HCT116 (cell line): ENCODE measurements at regions not wholly inside any gene's neighbourhood (a gene's known extent, or its start where the extent isn't known, plus 50 kb on each side); places are given as distances from the start of the nearest gene placed in this dataset.

Experiments
- ELF1 ChIP-seq: IDR thresholded peaks from 2 replicates; pipeline ENCODE4 v1.6.1; 2012; ENCODE audit warnings: low read depth, borderline replicate concordance
- EZH2 ChIP-seq: fragments of 200-600 bp; sonication (generic); IDR thresholded peaks from 2 replicates; pipeline ENCODE4 v1.6.1; 2017; ENCODE audit warnings: antibody characterized with exemption, mixed run types
- POLR2AphosphoS5 ChIP-seq: IDR thresholded peaks from 2 replicates; pipeline ENCODE4 v1.6.1; 2011; ENCODE audit warnings: mild to moderate bottlenecking, low read depth, low read length, moderate library complexity
- RAD21 ChIP-seq: IDR thresholded peaks from 2 replicates; pipeline ENCODE4 v1.6.1; 2012; ENCODE audit warnings: low read depth, mild to moderate bottlenecking
- SP1 ChIP-seq: IDR thresholded peaks from 2 replicates; pipeline ENCODE4 v1.6.1; 2012; ENCODE audit warnings: low read depth
- ZFX ChIP-seq: fragments of 450-650 bp; IDR thresholded peaks from 2 replicates; pipeline ENCODE4 v1.6.1; 2017
- TF ChIP-seq, protein P1 (sequence below): IDR thresholded peaks from 2 replicates; pipeline ENCODE4 v1.6.1; 2012; ENCODE audit warnings: low read depth
- TF ChIP-seq, protein P2 (sequence below), 3 experiments: fragments of 200-600 bp in 1 of 3; sonication (generic) in 1 of 3; IDR thresholded peaks in 2 of 3; conservative IDR thresholded peaks in 1 of 3; 2 replicates each; pipeline ENCODE4 v1.5.1; 2012 to 2017; ENCODE audit warnings: low read depth in 2 of 3, low read length in 2 of 3, antibody characterized with exemption in 1 of 3, borderline replicate concordance in 1 of 3, control low read depth in 1 of 3, mild to moderate bottlenecking in 1 of 3, mixed read lengths in 1 of 3, mixed run types in 1 of 3, moderate library complexity in 1 of 3; ENCODE audit not compliant: insufficient read depth in 1 of 3
- TF ChIP-seq, protein P3 (sequence below): IDR thresholded peaks from 2 replicates; pipeline ENCODE4 v1.6.1; 2012
- TF ChIP-seq, protein P4 (sequence below): IDR thresholded peaks from 2 replicates; pipeline ENCODE4 v1.6.1; 2011; ENCODE audit warnings: mild to moderate bottlenecking, low read length, moderate library complexity; ENCODE audit not compliant: insufficient replicate concordance; ENCODE audit errors: extremely low read depth

DNA sequence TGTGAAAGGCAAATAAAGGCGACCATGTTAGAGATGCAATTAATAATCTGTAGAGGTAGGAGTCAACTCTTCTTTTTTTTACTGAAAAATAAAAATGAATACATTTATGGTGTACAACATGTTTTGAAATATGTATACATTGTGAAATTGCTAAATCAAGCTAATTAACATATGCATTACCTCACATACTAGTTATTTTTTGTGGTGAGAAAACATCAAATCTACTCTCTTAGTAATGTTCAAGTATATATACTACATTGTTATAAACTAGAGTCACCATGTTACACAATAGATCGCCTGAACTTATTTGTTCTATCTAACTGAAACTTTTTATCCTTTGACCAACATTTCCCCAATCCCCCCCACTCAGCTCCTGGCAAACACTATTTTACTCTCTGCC is 143.2 kb downstream of the POU4F1 start:
- TF ChIP-seq, protein P1, sequence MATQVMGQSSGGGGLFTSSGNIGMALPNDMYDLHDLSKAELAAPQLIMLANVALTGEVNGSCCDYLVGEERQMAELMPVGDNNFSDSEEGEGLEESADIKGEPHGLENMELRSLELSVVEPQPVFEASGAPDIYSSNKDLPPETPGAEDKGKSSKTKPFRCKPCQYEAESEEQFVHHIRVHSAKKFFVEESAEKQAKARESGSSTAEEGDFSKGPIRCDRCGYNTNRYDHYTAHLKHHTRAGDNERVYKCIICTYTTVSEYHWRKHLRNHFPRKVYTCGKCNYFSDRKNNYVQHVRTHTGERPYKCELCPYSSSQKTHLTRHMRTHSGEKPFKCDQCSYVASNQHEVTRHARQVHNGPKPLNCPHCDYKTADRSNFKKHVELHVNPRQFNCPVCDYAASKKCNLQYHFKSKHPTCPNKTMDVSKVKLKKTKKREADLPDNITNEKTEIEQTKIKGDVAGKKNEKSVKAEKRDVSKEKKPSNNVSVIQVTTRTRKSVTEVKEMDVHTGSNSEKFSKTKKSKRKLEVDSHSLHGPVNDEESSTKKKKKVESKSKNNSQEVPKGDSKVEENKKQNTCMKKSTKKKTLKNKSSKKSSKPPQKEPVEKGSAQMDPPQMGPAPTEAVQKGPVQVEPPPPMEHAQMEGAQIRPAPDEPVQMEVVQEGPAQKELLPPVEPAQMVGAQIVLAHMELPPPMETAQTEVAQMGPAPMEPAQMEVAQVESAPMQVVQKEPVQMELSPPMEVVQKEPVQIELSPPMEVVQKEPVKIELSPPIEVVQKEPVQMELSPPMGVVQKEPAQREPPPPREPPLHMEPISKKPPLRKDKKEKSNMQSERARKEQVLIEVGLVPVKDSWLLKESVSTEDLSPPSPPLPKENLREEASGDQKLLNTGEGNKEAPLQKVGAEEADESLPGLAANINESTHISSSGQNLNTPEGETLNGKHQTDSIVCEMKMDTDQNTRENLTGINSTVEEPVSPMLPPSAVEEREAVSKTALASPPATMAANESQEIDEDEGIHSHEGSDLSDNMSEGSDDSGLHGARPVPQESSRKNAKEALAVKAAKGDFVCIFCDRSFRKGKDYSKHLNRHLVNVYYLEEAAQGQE = no peak
- TF ChIP-seq ELF1 = no peak
- TF ChIP-seq EZH2 = no peak
- TF ChIP-seq, protein P2, sequence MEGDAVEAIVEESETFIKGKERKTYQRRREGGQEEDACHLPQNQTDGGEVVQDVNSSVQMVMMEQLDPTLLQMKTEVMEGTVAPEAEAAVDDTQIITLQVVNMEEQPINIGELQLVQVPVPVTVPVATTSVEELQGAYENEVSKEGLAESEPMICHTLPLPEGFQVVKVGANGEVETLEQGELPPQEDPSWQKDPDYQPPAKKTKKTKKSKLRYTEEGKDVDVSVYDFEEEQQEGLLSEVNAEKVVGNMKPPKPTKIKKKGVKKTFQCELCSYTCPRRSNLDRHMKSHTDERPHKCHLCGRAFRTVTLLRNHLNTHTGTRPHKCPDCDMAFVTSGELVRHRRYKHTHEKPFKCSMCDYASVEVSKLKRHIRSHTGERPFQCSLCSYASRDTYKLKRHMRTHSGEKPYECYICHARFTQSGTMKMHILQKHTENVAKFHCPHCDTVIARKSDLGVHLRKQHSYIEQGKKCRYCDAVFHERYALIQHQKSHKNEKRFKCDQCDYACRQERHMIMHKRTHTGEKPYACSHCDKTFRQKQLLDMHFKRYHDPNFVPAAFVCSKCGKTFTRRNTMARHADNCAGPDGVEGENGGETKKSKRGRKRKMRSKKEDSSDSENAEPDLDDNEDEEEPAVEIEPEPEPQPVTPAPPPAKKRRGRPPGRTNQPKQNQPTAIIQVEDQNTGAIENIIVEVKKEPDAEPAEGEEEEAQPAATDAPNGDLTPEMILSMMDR (IDR thresholded peaks at IDR 0.05 in 2 of 3, conservative IDR thresholded peaks at IDR 0.05 in 1 of 3; ENCODE audit: borderline replicate concordance in 1 of 3, insufficient read depth in 1 of 3, low read depth in 2 of 3, low read length in 2 of 3) = no peak
- TF ChIP-seq, protein P3, sequence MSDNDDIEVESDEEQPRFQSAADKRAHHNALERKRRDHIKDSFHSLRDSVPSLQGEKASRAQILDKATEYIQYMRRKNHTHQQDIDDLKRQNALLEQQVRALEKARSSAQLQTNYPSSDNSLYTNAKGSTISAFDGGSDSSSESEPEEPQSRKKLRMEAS = no peak
- no peak for TF ChIP-seq ZFX
- no peak for TF ChIP-seq RAD21
- no peak for TF ChIP-seq POLR2AphosphoS5
- TF ChIP-seq, protein P4, sequence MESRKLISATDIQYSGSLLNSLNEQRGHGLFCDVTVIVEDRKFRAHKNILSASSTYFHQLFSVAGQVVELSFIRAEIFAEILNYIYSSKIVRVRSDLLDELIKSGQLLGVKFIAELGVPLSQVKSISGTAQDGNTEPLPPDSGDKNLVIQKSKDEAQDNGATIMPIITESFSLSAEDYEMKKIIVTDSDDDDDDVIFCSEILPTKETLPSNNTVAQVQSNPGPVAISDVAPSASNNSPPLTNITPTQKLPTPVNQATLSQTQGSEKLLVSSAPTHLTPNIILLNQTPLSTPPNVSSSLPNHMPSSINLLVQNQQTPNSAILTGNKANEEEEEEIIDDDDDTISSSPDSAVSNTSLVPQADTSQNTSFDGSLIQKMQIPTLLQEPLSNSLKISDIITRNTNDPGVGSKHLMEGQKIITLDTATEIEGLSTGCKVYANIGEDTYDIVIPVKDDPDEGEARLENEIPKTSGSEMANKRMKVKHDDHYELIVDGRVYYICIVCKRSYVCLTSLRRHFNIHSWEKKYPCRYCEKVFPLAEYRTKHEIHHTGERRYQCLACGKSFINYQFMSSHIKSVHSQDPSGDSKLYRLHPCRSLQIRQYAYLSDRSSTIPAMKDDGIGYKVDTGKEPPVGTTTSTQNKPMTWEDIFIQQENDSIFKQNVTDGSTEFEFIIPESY = no peak
- no peak for TF ChIP-seq SP1
